GM21360 (cell line): ENCODE measurements at regions not wholly inside any gene's neighbourhood (a gene's known extent, or its start where the extent isn't known, plus 50 kb on each side); places are given as distances from the start of the nearest gene placed in this dataset.

ENCODE experiments used
- ATAC-seq: cut with Tn5 transposase; IDR thresholded peaks from one replicate; pipeline ENCODE4 v1.9.1; 2021; ENCODE audit warnings: mild to moderate bottlenecking, moderate library complexity; ENCODE audit not compliant: unreplicated experiment

DNA sequence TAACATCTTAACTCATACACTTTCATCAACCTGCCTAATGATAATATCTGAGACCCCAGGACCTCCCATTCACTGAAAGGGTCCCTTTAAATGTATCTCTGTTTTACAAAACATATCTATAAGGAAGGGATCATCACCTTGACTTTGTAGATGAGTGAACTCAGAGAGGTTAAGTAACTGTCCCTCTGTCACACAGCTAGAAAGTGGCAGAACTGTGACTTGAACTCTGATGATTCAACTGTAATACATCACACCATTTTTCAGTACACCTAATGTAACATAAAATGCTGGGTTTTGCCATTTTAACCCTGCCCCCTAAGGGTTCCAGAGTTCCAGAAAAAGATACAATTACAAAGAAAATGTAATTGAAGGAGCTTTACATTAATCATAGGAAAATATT lies 234.6 kb downstream of the ZEB2 start:
- ATAC-seq = no peak

- no peak for ATAC-seq
Measured at GRCh38 chr2:144281476-144281875, 238.4 kb downstream of the ZEB2 start.

GRCh38 chr2:144280009-144280408 lies 239.9 kb downstream of the ZEB2 start:
- no peak for ATAC-seq

- ATAC-seq = no peak
Measured at GRCh38 chr2:144279165-144279564, 240.8 kb downstream of the ZEB2 start.

DNA sequence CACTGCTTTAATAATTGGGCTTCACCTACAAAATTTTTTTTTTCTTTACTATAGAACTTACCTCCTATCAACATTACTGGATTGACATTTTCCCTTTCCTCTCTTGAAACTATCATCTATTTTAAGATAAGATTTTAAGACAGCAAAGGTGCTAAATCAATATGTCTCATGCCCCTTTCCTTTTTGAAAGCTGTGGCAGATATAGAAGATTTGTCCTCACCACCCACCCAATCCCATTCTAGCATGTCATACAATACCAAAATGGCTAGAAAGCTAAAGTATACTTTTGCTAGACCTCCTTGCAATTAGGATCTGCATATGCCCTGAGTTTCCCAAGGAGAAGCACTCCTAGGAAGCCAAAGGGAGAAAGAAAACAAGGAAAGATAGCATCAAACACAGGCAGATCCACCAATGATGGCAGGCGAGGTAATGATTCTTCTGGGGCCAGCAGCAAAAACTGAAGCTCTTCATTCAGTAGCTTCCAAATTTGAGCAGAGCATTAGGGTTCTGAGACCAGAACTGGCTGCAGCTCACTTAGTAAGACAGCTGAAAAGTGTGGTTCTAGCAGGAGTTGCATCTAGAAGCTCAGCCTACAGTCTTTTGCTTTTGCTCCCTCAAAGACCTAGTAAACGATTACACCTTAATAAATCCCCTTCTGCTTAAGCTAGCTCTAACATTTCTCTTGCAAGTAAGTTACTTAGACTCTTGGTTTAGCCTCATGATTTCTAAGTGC lies 242.1 kb downstream of the ZEB2 start:
- ATAC-seq = no peak

DNA sequence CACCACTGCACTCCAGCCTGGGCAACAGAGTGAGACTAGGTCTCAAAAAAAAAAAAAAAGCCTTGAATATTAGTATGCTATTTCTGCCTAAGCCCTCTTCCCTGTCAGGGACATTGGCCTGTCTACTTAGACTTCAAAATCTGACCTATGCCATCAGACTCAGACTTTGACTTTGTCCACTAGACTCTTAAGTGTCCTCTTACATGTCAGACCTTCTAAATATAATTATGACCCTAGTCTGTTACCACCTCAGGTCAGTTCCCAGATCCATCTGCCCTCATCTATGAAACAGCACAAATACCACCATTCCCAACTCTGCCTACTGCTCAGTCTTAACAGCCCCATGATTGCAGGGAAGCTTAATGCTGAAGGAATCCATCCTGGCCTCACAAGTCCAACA lies 244.6 kb downstream of the ZEB2 start:
- ATAC-seq = no peak

DNA sequence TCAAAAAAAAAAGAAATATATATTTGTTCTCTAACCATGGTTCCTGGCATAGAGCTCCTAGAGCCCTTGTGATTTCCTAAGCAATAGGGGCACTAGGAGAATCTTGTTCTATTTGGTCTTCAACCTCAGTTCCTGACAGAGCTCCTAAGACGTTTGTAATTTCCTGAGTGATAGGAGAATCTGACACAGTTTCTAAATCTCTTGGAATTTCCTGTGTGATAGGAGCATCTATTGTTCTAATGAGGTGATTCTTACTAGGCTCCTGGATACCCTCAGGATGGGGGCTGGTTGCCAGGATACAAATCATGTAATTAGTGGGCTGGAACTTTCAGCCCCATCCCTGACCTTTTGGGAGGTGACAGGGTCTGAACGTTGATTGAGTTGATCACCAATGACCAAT lies 245.8 kb downstream of the ZEB2 start:
- no peak for ATAC-seq

DNA sequence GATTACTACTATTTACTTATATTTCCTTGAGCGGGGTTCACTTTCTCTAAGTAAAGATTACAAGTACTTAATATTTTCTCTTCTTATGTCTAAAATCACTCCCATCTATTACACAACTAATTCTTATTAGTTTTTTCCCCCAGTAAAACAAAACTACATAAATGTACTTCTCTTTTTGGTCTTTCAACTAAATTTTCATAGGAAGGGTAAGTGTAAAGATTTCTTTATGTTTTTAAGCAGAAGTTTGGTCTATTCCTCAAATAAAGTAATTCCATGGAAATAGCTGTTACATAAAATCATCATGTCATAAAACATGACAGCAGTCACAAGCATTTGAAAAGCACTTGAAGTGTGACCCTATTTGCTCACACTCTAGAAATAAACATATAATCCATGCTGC lies 249.0 kb downstream of the ZEB2 start:
- ATAC-seq = no peak

DNA sequence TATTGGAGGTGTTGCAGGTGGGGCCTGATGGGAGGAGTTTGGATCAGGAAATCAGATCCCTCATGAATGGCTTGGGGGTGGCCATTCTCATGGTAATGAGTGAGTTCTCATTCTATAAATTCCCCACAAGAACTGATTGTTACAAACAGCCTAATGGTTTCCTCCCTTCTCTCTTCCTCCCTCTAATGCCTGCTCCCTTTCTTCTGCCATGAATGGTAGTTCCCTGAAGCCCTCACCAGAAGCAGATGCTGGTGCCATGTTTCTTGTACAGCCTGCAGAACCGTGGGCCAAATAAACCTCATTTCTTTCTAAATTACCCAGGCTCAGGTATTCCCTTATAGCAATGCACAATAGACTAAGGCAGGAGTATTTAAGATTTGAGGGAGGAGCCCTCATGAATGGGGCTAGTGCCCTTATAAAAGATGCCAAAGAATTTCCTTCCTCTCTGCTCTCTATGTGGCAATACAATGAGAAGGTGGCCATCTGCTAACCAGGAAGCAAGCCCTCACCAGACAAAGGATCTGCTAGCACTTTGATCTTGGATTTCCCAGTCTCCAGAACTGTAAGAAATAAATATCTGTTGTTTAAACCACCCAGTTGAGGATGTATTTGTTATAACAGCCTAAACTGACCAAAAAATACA lies 251.8 kb downstream of the ZEB2 start:
- ATAC-seq = no peak

DNA sequence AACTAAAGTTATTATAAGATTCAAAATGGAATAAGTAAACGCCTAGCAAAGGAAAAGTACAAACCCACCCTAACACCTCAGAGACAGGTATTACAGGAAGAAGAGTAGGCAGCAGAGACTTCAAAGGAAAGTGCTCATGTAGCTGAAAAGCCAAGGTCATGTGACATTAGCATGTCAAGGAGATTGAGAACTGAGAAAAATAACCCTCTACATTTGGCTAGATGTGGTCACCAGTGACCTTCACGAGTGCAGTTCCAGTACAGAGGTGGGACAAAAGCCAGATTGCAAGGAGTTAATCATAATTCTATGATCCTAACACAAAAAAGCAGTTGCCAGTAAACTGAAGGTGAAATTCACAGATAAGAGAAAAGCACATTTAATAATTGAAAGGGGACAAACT lies 252.7 kb downstream of the ZEB2 start:
- ATAC-seq = peak; percentile 83

DNA sequence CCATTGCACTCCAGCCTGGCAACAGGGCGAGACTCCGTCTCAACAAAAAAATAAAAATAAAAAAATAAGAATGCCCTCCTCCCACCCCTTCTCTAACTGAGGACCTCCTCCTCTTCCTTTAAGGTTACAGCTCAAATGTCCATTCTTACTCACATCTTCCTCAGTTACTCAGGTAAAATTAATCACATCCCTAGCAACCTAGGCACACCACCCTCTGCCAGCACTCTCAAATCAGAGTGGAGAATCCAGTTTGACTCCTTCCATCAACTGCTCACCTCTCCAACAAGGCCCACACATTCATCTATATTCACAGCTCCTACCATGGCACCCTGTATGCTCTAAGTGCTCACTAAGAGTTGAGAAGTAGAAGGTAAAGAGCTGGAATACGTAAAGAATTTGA lies 254.3 kb downstream of the ZEB2 start:
- ATAC-seq = no peak

- ATAC-seq = no peak
Measured at GRCh38 chr2:144261966-144262365, 258.0 kb downstream of the ZEB2 start.

DNA sequence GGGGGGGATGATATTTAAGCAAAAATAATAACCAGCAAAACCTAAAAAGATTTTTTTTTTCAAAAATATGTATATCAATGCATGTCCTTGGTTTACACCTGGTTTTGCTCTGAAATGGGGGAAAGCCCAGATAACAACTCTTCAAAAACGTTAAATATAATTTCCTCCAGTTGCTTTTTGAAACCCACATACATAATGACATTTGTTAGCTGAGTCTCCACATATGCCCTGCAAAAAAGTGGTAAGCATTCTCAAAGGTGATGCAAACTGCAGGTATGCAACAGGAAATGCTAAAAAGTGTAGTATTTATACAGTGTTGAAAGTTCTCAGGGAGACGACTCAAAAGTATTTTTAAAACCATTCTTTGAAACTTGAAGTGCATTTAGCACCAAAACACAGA lies 258.6 kb downstream of the ZEB2 start:
- no peak for ATAC-seq

DNA sequence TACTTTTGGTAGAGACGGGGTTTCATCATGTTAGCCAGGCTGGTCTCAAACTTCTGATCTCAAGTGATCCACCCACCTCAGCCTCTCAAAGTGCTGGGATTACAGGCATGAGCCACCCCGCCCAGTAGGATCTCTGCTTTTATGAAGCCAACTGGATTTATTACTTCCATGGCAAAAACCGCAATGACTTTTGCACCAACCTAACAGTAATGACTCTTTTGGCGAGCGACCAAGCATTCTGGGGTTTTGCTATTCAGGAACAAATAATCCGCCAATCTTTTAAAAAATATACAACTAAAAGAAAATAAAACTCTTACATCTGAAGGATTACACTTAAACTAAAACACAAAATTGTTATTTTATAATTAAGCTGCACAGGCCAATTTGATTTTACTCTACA lies 260.6 kb downstream of the ZEB2 start:
- ATAC-seq = no peak

- ATAC-seq = no peak
Measured at GRCh38 chr2:144258154-144258553, 261.8 kb downstream of the ZEB2 start.

- no peak for ATAC-seq
Measured at GRCh38 chr2:144256996-144257707, 262.8 kb downstream of the ZEB2 start.

- no peak for ATAC-seq
Measured at GRCh38 chr2:144254342-144255235, 265.3 kb downstream of the ZEB2 start.

GRCh38 chr2:144253743-144254142 lies 266.2 kb downstream of the ZEB2 start:
- ATAC-seq = no peak

DNA sequence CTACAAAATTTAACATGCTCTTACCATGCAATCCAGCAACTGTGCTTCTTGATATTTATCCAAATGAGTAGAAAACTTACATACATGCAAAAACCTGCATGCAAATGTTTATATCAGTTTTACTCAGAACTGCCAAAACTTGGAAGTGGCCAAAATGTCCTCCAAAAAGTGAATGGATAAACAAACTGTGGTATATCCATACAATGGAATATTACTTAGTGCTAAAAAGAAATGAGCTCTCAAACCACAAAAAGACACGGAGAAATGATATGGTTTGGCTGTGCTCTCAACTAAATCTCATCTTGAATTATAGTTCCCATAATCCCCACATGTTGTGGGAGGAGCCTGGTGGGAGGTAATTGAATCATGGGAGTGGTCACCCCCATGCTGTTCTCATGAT lies 267.2 kb downstream of the ZEB2 start:
- no peak for ATAC-seq

DNA sequence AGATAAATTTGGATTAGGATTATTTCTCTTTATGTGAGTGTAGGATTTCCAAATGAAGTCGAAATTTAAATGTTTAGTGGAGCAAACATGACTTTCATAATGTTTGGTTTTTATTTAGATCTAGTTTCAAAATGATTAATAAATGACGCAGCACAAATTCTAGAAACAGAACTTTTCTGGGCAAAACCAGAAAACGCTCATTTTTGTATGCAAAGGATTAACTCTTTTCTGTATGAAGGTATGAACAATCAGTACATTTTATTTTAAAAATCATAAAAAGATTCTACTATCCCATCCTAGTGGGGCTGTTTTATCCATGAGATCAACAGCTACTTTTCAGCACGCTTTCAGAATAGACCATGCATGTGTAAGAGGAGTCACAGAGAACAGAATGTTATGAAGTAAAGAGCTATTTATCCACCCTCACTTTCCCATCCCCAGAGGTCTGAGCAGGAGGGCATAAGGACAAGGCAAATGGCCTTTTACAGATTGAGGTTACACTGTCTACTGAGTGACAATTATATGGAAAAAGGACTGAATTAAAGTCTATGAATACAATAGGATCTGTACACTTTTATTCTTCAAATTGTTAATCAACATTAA lies 270.8 kb downstream of the ZEB2 start:
- peak; percentile 63 for ATAC-seq
